Astrocyte of the spinal cord (primary cell): ENCODE measurements at regions not wholly inside any gene's neighbourhood (a gene's known extent, or its start where the extent isn't known, plus 50 kb on each side); places are given as distances from the start of the nearest gene placed in this dataset.

Source experiments
- DNase-seq: peaks from one replicate; pipeline ENCODE4 v3.0.0; 2011; ENCODE audit warnings: low read depth, low spot score
- H3K4me3 ChIP-seq: 2 replicates; pipeline ENCODE4 v1.5.1; 2011; ENCODE audit warnings: low read depth, mild to moderate bottlenecking, low read length, moderate library complexity
- in situ Hi-C: cut with HindIII; loops from 2 replicates; pipeline ENCODE4 v1.10.0; 2017; ENCODE audit warnings: low sequenced_read_pairs
- TF ChIP-seq, protein P1 (sequence below): IDR thresholded peaks from 2 replicates; pipeline ENCODE4 v1.5.1; 2012; ENCODE audit warnings: low read depth, mild to moderate bottlenecking, low read length, inconsistent platforms

DNA sequence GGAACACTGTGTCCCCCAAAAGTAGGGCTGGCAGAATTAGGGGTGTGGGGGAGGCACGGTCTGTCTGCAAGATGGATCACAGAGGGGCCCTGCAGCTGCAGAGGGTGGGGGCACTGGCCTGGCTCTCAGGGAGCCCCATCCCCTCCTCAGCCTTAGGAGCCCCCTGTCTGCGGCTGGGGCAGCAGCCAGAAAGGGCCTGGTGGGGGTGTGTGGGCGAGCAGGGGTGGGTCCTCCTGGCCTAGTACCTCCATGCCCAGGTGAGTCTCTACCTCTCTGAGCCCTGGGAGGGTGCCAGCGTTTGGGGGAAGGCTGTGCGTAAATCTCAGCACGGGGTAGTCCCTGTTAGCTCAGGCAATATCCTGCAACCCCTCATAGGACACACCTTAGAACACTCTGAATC lies 280.5 kb upstream of the PPP2R2D start:
- no peak overlapping the region for H3K4me3 ChIP-seq
- in situ Hi-C loops: no loop called here
- TF ChIP-seq, protein P1, sequence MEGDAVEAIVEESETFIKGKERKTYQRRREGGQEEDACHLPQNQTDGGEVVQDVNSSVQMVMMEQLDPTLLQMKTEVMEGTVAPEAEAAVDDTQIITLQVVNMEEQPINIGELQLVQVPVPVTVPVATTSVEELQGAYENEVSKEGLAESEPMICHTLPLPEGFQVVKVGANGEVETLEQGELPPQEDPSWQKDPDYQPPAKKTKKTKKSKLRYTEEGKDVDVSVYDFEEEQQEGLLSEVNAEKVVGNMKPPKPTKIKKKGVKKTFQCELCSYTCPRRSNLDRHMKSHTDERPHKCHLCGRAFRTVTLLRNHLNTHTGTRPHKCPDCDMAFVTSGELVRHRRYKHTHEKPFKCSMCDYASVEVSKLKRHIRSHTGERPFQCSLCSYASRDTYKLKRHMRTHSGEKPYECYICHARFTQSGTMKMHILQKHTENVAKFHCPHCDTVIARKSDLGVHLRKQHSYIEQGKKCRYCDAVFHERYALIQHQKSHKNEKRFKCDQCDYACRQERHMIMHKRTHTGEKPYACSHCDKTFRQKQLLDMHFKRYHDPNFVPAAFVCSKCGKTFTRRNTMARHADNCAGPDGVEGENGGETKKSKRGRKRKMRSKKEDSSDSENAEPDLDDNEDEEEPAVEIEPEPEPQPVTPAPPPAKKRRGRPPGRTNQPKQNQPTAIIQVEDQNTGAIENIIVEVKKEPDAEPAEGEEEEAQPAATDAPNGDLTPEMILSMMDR: no peak
- DNase-seq: no peak

DNA sequence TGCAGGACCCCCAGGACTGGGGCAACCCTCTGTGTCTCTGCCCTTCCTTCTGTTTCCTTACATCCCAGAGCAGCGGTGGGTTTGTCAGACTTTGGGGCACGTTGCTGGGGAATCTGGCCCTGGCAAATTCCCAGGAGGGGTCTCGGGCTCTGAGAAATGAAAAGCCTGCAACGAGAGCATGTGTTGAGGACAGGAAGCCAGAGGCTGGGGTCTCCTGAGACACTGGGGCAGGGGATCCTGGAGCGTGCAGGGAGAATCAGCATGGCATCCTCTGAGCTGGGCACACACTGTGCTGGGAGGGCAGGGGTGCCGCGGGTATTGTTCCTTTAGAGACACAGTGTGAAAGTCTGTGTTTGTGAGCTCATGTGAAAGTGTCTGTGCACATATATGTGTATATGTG lies 279.9 kb upstream of the PPP2R2D start:
- H3K4me3 ChIP-seq: no peak overlapping the region
- no peak for DNase-seq
- in situ Hi-C loops: no loop called here
- TF ChIP-seq, protein P1: no peak

DNA sequence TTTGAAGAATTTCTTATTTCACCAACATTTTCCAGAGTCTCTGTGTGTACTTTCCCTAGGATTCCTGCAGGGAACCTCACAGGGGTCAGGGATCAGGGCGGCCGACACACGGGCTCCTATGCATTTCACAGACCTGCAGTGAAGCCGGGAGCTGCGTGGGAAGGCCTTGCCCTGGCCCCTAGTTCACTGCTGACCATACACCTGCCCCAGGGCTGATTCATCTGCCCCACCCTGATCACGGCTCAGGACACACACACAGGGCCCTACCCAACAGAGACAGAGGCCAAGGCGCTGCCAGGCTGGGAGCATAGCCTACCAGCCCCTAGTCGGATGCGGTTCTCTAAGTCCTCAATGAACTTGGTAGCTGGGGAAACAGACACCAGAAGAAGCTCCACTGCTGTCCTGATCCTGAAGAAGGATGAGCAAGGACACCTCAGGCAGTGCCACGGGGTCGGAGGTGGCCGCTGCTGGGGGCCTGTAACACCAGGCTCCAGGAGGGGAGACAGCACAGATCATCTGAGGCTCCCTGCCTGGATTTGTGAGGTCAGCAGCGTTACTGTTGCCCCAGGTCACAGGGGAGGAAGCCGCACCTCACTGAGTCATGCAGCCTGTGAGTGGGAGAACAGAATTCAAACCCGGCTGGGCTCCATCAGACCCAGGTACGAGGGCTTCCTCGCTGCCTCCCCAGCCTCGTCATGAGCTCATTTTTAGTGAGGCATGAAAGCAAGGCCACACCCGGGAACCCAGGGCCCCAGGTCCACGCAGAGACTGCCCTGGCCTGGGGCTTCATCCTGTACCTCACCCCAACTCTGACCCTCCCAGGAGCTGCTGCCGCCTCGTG lies 278.8 kb upstream of the PPP2R2D start:
- in situ Hi-C loops: no loop called here
- TF ChIP-seq, protein P1: no peak
- H3K4me3 ChIP-seq: no peak overlapping the region
- no peak for DNase-seq

DNA sequence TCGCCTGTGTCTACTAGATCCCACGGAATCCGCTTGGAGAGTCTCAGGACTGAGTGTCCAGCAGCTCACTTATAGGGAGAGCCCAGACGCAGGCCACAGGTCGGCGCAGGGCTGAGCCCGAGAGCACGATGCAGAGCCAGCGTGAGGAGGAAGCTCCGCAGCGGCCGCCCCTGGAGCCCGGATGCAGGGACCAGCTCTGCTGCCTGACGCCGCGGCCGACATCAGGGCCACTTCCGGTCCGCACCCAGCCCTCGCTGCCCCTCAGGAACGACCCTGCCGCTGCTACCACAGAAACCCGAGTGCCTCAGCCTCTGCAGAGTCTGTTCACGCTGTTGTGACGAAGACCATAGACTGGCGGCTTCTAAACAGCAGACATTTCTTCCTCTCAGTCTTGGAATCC lies 275.8 kb upstream of the PPP2R2D start:
- no peak for DNase-seq
- no peak overlapping the region for H3K4me3 ChIP-seq
- TF ChIP-seq, protein P1: no peak
- in situ Hi-C loops: no loop called here

DNA sequence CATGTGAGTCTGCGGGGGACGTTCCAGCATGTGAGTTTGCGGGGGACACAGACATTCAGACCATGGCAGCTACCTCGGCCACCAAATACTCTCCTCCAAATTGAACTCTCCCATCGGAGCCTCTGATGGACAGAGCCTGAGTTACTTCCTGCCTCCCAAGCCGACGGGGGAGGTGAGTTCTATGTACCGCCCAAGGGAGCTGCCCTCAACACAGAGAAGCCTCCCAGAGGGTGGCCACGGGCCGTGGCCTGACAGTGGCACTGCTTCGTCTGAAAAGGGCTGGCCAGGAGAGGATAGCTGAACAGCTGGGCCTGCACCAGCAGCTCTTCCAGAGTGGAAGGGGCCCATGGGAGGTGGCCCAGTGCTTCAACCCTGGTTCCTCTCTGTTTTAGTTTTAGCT lies 274.5 kb upstream of the PPP2R2D start:
- DNase-seq: no peak
- no peak overlapping the region for H3K4me3 ChIP-seq
- in situ Hi-C loops: no loop called here
- TF ChIP-seq, protein P1: no peak

DNA sequence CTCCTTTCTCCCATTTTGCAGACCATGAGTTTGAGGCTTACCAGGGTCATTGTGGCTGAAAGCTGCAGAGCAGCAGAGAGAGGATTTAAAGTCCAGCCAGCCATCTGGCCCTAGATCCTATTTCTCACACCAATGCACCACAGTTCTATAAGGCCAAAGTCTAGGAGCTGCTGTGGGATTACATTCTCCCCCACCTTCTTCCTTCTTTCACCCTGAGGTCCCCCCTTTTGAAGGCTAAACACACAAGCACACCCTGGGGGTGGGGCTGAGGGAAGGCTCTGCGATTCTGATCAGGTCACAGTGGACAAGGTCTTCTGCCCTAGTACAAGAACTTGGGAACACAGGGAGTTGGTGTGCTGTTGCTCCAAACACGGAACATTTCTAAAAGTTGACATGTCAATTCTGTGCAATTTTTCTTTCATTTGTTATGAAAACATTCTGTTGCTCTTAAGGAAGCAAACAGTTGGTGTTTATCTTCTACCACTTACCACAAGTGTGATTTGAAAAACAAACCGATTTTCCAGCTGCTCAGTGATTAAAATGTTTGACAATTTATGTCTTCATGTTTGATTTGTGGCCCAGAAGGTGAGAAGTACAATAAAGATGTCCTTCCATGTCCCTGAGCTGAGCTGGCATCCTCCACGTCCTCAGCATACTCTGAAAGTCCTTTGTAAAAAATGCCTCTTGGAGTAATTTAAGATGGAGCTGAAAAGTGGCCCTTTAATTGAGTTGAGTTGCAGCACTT lies 271.6 kb upstream of the PPP2R2D start:
- TF ChIP-seq, protein P1: no peak
- no peak for DNase-seq
- no peak overlapping the region for H3K4me3 ChIP-seq
- in situ Hi-C loops: no loop called here
